ENCODE measurements at regions not wholly inside any gene's neighbourhood (a gene's known extent, or its start where the extent isn't known, plus 50 kb on each side); places are given as distances from the start of the nearest gene placed in this dataset.

GRCh38 chr20:39719293-39719692, 757.1 kb downstream of the DHX35 start (continued):
- TF ChIP-seq ZNF263 (CRISPR knock-in tag; IDR thresholded peaks at IDR 0.05; ENCODE audit: low read depth) (no peak), IRF1 (CRISPR knock-in tag; IDR thresholded peaks at IDR 0.05) (no peak), STAT6 (CRISPR knock-in tag; conservative IDR thresholded peaks at IDR 0.05; ENCODE audit: low read depth) (no peak), NR3C1 (CRISPR knock-in tag; conservative IDR thresholded peaks at IDR 0.05; ENCODE audit: low read depth) (no peak), NFYB (CRISPR knock-in tag; conservative IDR thresholded peaks at IDR 0.05; ENCODE audit: low read depth) (no peak), NR1H2 (CRISPR knock-in tag; IDR thresholded peaks at IDR 0.05) (no peak), NFATC4 (CRISPR knock-in tag; IDR thresholded peaks at IDR 0.05) (no peak), ZNF423 (CRISPR knock-in tag; IDR thresholded peaks at IDR 0.05) (no peak)

GRCh38 chr20:39717936-39718335, 755.8 kb downstream of the DHX35 start:
- POLR2A ChIA-PET: no interaction called here
- TF ChIP-seq GTF2I (CRISPR knock-in tag; conservative IDR thresholded peaks at IDR 0.05) (no peak), ELF4 (CRISPR knock-in tag; IDR thresholded peaks at IDR 0.05; ENCODE audit: low read depth) (no peak), ZNF232 (CRISPR knock-in tag; IDR thresholded peaks at IDR 0.05) (no peak), CREB1 (CRISPR knock-in tag; IDR thresholded peaks at IDR 0.05) (no peak), RELA (CRISPR knock-in tag; IDR thresholded peaks at IDR 0.05; ENCODE audit: borderline replicate concordance) (no peak)
- TF ChIP-seq, protein P1, sequence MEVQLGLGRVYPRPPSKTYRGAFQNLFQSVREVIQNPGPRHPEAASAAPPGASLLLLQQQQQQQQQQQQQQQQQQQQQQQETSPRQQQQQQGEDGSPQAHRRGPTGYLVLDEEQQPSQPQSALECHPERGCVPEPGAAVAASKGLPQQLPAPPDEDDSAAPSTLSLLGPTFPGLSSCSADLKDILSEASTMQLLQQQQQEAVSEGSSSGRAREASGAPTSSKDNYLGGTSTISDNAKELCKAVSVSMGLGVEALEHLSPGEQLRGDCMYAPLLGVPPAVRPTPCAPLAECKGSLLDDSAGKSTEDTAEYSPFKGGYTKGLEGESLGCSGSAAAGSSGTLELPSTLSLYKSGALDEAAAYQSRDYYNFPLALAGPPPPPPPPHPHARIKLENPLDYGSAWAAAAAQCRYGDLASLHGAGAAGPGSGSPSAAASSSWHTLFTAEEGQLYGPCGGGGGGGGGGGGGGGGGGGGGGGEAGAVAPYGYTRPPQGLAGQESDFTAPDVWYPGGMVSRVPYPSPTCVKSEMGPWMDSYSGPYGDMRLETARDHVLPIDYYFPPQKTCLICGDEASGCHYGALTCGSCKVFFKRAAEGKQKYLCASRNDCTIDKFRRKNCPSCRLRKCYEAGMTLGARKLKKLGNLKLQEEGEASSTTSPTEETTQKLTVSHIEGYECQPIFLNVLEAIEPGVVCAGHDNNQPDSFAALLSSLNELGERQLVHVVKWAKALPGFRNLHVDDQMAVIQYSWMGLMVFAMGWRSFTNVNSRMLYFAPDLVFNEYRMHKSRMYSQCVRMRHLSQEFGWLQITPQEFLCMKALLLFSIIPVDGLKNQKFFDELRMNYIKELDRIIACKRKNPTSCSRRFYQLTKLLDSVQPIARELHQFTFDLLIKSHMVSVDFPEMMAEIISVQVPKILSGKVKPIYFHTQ (CRISPR knock-in tag; IDR thresholded peaks at IDR 0.05): no peak
- TF ChIP-seq, protein P2, sequence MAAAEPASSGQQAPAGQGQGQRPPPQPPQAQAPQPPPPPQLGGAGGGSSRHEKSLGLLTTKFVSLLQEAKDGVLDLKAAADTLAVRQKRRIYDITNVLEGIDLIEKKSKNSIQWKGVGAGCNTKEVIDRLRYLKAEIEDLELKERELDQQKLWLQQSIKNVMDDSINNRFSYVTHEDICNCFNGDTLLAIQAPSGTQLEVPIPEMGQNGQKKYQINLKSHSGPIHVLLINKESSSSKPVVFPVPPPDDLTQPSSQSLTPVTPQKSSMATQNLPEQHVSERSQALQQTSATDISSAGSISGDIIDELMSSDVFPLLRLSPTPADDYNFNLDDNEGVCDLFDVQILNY (CRISPR knock-in tag; IDR thresholded peaks at IDR 0.05): no peak

GRCh38 chr20:39716796-39717341, 754.7 kb downstream of the DHX35 start:
- Mint-ChIP-seq H3K4me1 (no peaks in the 10 kb centered on the region), H3K4me3 (no peak overlapping the region), H3K9me3 (peaks cover 16% of the 10 kb centered on the region), H3K27ac (no peak overlapping the region), H3K27me3 (ENCODE audit: low read depth) (no peaks in the 10 kb centered on the region; the same call in 1 of the 2 replicates), H3K36me3 (peaks cover 8% of the 10 kb centered on the region; the same call in 1 of the 2 replicates)
- CTCF ChIA-PET: no interaction called here
- DNase-seq (ENCODE audit: low spot score) (no peak), ATAC-seq (no peak)
- POLR2A ChIA-PET: no interaction called here
- no peak for TF ChIP-seq E2F4 (CRISPR knock-in tag; IDR thresholded peaks at IDR 0.05; ENCODE audit: borderline replicate concordance, low read depth)
- TF ChIP-seq, protein P3, sequence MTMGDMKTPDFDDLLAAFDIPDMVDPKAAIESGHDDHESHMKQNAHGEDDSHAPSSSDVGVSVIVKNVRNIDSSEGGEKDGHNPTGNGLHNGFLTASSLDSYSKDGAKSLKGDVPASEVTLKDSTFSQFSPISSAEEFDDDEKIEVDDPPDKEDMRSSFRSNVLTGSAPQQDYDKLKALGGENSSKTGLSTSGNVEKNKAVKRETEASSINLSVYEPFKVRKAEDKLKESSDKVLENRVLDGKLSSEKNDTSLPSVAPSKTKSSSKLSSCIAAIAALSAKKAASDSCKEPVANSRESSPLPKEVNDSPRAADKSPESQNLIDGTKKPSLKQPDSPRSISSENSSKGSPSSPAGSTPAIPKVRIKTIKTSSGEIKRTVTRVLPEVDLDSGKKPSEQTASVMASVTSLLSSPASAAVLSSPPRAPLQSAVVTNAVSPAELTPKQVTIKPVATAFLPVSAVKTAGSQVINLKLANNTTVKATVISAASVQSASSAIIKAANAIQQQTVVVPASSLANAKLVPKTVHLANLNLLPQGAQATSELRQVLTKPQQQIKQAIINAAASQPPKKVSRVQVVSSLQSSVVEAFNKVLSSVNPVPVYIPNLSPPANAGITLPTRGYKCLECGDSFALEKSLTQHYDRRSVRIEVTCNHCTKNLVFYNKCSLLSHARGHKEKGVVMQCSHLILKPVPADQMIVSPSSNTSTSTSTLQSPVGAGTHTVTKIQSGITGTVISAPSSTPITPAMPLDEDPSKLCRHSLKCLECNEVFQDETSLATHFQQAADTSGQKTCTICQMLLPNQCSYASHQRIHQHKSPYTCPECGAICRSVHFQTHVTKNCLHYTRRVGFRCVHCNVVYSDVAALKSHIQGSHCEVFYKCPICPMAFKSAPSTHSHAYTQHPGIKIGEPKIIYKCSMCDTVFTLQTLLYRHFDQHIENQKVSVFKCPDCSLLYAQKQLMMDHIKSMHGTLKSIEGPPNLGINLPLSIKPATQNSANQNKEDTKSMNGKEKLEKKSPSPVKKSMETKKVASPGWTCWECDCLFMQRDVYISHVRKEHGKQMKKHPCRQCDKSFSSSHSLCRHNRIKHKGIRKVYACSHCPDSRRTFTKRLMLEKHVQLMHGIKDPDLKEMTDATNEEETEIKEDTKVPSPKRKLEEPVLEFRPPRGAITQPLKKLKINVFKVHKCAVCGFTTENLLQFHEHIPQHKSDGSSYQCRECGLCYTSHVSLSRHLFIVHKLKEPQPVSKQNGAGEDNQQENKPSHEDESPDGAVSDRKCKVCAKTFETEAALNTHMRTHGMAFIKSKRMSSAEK (CRISPR knock-in tag; IDR thresholded peaks at IDR 0.05; ENCODE audit: borderline replicate concordance): no peak
- TF ChIP-seq CREM (CRISPR knock-in tag; IDR thresholded peaks at IDR 0.05): no peak
- TF ChIP-seq ETV6 (CRISPR knock-in tag; IDR thresholded peaks at IDR 0.05): no peak
- TF ChIP-seq ZNF396 (CRISPR knock-in tag; IDR thresholded peaks at IDR 0.05; ENCODE audit: borderline replicate concordance): no peak
- no peak for TF ChIP-seq CBFB (CRISPR knock-in tag; IDR thresholded peaks at IDR 0.05; ENCODE audit: low read depth)
- TF ChIP-seq TP53 (CRISPR knock-in tag; IDR thresholded peaks at IDR 0.05): no peak

More at GRCh38 chr20:39717936-39718335, 755.8 kb downstream of the DHX35 start:
- peaks cover 15% of the 10 kb centered on the region for H3K36me3 Mint-ChIP-seq
- CTCF ChIA-PET: no interaction called here
- H3K4me1 Mint-ChIP-seq: no peaks in the 10 kb centered on the region
- no peak overlapping the region for H3K4me3 Mint-ChIP-seq
- ATAC-seq (no peak), DNase-seq (ENCODE audit: low spot score) (no peak)
- no peak overlapping the region for H3K27ac Mint-ChIP-seq
- peaks cover 25% of the 10 kb centered on the region for H3K9me3 Mint-ChIP-seq
- no peaks in the 10 kb centered on the region; the same call in 1 of the 2 replicates for H3K27me3 Mint-ChIP-seq (ENCODE audit: low read depth)

Data from WTC11 (cell line).